SK-N-SH treated with all-trans-retinoic acid at 6 μM for 48 hours (cell line): ENCODE measurements at regions not wholly inside any gene's neighbourhood (a gene's known extent, or its start where the extent isn't known, plus 50 kb on each side); places are given as distances from the start of the nearest gene placed in this dataset.

Experiments
- ATAC-seq: fragments of 200-7000 bp; cut with Tn5 transposase; 3 replicates; pipeline ENCODE4 v1.9.1; 2020; ENCODE audit warnings: mild to moderate bottlenecking, moderate library complexity
- BACH2 ChIP-seq: fragments of 250-450 bp; sonication (Bioruptor Pico); IDR thresholded peaks from 2 replicates; pipeline ENCODE4 v1.9.0; 2021; ENCODE audit warnings: mild to moderate bottlenecking, borderline replicate concordance
- CREB5 ChIP-seq: fragments of 250-450 bp; sonication (Bioruptor Pico); IDR thresholded peaks from 2 replicates; pipeline ENCODE4 v1.5.1; 2020; ENCODE audit warnings: low read depth, mild to moderate bottlenecking, moderate library complexity
- CSDC2 ChIP-seq: fragments of 250-450 bp; sonication (Bioruptor Pico); IDR thresholded peaks from 2 replicates; pipeline ENCODE4 v1.5.0; 2020; ENCODE audit warnings: mild to moderate bottlenecking, moderate library complexity
- CSRNP3 ChIP-seq: fragments of 250-450 bp; sonication (Bioruptor Pico); IDR thresholded peaks from 2 replicates; pipeline ENCODE4 v1.5.1; 2021; ENCODE audit warnings: mild to moderate bottlenecking, moderate library complexity
- ESRRG ChIP-seq: fragments of 250-450 bp; sonication (Bioruptor Pico); IDR thresholded peaks from 2 replicates; pipeline ENCODE4 v1.6.1; 2021; ENCODE audit warnings: mild to moderate bottlenecking
- ISL1 ChIP-seq: fragments of 250-450 bp; sonication (Bioruptor Pico); IDR thresholded peaks from 2 replicates; pipeline ENCODE4 v2.1.2; 2022; ENCODE audit warnings: mild to moderate bottlenecking, moderate library complexity
- OSR1 ChIP-seq: fragments of 250-450 bp; sonication (Bioruptor Pico); IDR thresholded peaks from 2 replicates; pipeline ENCODE4 v1.8.0; 2022; ENCODE audit warnings: moderate library complexity, mild to moderate bottlenecking, inconsistent platforms
- RARB ChIP-seq: fragments of 250-450 bp; sonication (Bioruptor Pico); IDR thresholded peaks from 2 replicates; pipeline ENCODE4 v1.8.0; 2021; ENCODE audit warnings: mild to moderate bottlenecking, moderate library complexity
- SNAI2 ChIP-seq: fragments of 250-450 bp; sonication (Bioruptor Pico); IDR thresholded peaks from 2 replicates; pipeline ENCODE4 v1.5.0; 2020; ENCODE audit warnings: mild to moderate bottlenecking, moderate library complexity
- TCF4 ChIP-seq: fragments of 250-450 bp; sonication (Bioruptor Pico); IDR thresholded peaks from 2 replicates; pipeline ENCODE4 v1.8.0; 2021; ENCODE audit warnings: mild to moderate bottlenecking, moderate library complexity, borderline replicate concordance
- TOX ChIP-seq: fragments of 250-450 bp; sonication (Bioruptor Pico); IDR thresholded peaks from 2 replicates; pipeline ENCODE4 v1.8.0; 2021; ENCODE audit warnings: mild to moderate bottlenecking, moderate library complexity, borderline replicate concordance
- ZC3H10 ChIP-seq: fragments of 250-450 bp; sonication (Bioruptor Pico); IDR thresholded peaks from 2 replicates; pipeline ENCODE4 v1.5.1; 2021; ENCODE audit warnings: mild to moderate bottlenecking, moderate library complexity
- ZFP3 ChIP-seq: fragments of 250-450 bp; sonication (Bioruptor Pico); IDR thresholded peaks from 2 replicates; pipeline ENCODE4 v1.5.0; 2020; ENCODE audit warnings: mild to moderate bottlenecking, moderate library complexity
- ZFP30 ChIP-seq: fragments of 450-650 bp; formaldehyde crosslinking; IDR thresholded peaks from 2 replicates; pipeline ENCODE4 v1.5.0; 2022; ENCODE audit warnings: mild to moderate bottlenecking, moderate library complexity
- ZNF565 ChIP-seq: fragments of 450-650 bp; formaldehyde crosslinking; conservative IDR thresholded peaks from 2 replicates; pipeline ENCODE4 v1.5.0; 2020; ENCODE audit warnings: low read depth, mild to moderate bottlenecking, moderate library complexity
- ZNF70 ChIP-seq: fragments of 450-650 bp; formaldehyde crosslinking; IDR thresholded peaks from 2 replicates; pipeline ENCODE4 v1.5.0; 2020; ENCODE audit warnings: mild to moderate bottlenecking, moderate library complexity
- ZNF8 ChIP-seq: fragments of 450-650 bp; formaldehyde crosslinking; IDR thresholded peaks from 2 replicates; pipeline ENCODE4 v1.5.0; 2020; ENCODE audit warnings: mild to moderate bottlenecking, moderate library complexity
- TF ChIP-seq, protein P1 (sequence below): fragments of 250-450 bp; sonication (Bioruptor Pico); IDR thresholded peaks from 2 replicates; pipeline ENCODE4 v1.5.0; 2020; ENCODE audit warnings: mild to moderate bottlenecking, moderate library complexity
- TF ChIP-seq, protein P2 (sequence below): fragments of 250-450 bp; sonication (Bioruptor Pico); IDR thresholded peaks from 2 replicates; pipeline ENCODE4 v1.8.0; 2020; ENCODE audit warnings: mild to moderate bottlenecking, moderate library complexity, borderline replicate concordance

- TF ChIP-seq OSR1 (CRISPR knock-in tag) = no peak
Observed at GRCh38 chr4:184283659-184284335, 66.1 kb upstream of the ENPP6 start (continued).

GRCh38 chr4:184282895-184283654 is 65.4 kb upstream of the ENPP6 start:
- TF ChIP-seq SNAI2 (CRISPR knock-in tag) (no peak), ISL1 (CRISPR knock-in tag) (no peak), CSRNP3 (CRISPR knock-in tag) (no peak), RARB (no peak), ZNF70 (CRISPR knock-in tag) (no peak), CSDC2 (CRISPR knock-in tag) (no peak), ESRRG (CRISPR knock-in tag) (no peak), ZNF8 (CRISPR knock-in tag) (no peak), ZNF565 (no peak), ZFP30 (no peak), BACH2 (no peak), TOX (CRISPR knock-in tag) (no peak), TCF4 (CRISPR knock-in tag) (no peak), CREB5 (CRISPR knock-in tag) (no peak), ZC3H10 (CRISPR knock-in tag) (no peak)
- TF ChIP-seq, protein P1, sequence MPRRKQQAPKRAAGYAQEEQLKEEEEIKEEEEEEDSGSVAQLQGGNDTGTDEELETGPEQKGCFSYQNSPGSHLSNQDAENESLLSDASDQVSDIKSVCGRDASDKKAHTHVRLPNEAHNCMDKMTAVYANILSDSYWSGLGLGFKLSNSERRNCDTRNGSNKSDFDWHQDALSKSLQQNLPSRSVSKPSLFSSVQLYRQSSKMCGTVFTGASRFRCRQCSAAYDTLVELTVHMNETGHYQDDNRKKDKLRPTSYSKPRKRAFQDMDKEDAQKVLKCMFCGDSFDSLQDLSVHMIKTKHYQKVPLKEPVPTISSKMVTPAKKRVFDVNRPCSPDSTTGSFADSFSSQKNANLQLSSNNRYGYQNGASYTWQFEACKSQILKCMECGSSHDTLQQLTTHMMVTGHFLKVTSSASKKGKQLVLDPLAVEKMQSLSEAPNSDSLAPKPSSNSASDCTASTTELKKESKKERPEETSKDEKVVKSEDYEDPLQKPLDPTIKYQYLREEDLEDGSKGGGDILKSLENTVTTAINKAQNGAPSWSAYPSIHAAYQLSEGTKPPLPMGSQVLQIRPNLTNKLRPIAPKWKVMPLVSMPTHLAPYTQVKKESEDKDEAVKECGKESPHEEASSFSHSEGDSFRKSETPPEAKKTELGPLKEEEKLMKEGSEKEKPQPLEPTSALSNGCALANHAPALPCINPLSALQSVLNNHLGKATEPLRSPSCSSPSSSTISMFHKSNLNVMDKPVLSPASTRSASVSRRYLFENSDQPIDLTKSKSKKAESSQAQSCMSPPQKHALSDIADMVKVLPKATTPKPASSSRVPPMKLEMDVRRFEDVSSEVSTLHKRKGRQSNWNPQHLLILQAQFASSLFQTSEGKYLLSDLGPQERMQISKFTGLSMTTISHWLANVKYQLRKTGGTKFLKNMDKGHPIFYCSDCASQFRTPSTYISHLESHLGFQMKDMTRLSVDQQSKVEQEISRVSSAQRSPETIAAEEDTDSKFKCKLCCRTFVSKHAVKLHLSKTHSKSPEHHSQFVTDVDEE (CRISPR knock-in tag) = no peak
- TF ChIP-seq, protein P2, sequence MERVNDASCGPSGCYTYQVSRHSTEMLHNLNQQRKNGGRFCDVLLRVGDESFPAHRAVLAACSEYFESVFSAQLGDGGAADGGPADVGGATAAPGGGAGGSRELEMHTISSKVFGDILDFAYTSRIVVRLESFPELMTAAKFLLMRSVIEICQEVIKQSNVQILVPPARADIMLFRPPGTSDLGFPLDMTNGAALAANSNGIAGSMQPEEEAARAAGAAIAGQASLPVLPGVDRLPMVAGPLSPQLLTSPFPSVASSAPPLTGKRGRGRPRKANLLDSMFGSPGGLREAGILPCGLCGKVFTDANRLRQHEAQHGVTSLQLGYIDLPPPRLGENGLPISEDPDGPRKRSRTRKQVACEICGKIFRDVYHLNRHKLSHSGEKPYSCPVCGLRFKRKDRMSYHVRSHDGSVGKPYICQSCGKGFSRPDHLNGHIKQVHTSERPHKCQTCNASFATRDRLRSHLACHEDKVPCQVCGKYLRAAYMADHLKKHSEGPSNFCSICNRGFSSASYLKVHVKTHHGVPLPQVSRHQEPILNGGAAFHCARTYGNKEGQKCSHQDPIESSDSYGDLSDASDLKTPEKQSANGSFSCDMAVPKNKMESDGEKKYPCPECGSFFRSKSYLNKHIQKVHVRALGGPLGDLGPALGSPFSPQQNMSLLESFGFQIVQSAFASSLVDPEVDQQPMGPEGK = no peak
- TF ChIP-seq, all 23 proteins: peak for 0
- ATAC-seq = no peak

DNA sequence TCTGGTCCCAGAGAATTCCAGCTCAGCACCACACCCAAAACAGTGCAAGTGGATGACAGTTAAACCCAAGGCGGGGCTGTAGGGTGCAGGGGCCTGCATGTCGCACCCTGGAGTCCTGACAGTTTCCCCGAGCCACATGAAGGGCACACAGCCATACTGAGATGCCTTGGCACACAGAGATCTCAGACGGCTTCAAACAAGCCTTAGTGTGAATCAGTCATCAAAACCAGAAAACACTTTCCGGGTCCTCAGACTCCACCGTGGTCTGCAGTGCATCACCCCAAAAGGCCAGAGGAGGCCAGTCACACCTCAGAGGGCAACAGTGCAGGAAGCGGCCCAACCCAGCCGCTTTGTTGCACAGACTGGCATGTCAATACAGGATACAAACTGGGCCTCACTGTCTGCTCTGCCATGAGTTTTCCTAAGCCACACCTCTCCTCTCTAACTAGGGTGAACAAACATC is 64.6 kb upstream of the ENPP6 start:
- peak; percentile 49 for ATAC-seq
- TF ChIP-seq CREB5 (CRISPR knock-in tag) (no peak), SNAI2 (CRISPR knock-in tag) (no peak), CSDC2 (CRISPR knock-in tag) (no peak), ESRRG (CRISPR knock-in tag) (no peak), BACH2 (no peak), ZFP3 (CRISPR knock-in tag) (no peak), ZNF565 (no peak), OSR1 (CRISPR knock-in tag) (no peak)
